SK-N-SH (cell line): ENCODE measurements at regions not wholly inside any gene's neighbourhood (a gene's known extent, or its start where the extent isn't known, plus 50 kb on each side); places are given as distances from the start of the nearest gene placed in this dataset.

Source experiments
- CTCF ChIP-seq: fragments of 200-600 bp; sonication (generic); IDR thresholded peaks from 2 replicates; pipeline ENCODE4 v1.6.1; 2017; ENCODE audit warnings: antibody characterized with exemption, mild to moderate bottlenecking, moderate library complexity
- EZH2phosphoT487 ChIP-seq: fragments of 200-600 bp; sonication (generic); IDR thresholded peaks from 2 replicates; pipeline ENCODE4 v1.6.1; 2017; ENCODE audit warnings: low read depth, mixed run types, mild to moderate bottlenecking, antibody characterized with exemption, moderate library complexity, borderline replicate concordance
- POLR2AphosphoS5 ChIP-seq: IDR thresholded peaks from 2 replicates; pipeline ENCODE4 v1.6.1; 2012; ENCODE audit warnings: low read depth, low read length
- TAF1 ChIP-seq: IDR thresholded peaks from 2 replicates; pipeline ENCODE4 v1.6.1; 2012; ENCODE audit warnings: low read depth, mild to moderate bottlenecking, low read length, moderate library complexity, borderline replicate concordance
- YY1 ChIP-seq: IDR thresholded peaks from 2 replicates; pipeline ENCODE4 v1.4.0; 2012; ENCODE audit warnings: low read depth, mild to moderate bottlenecking
- ZBTB33 ChIP-seq: IDR thresholded peaks from 2 replicates; pipeline ENCODE4 v1.4.0; 2012; ENCODE audit warnings: low read depth, borderline replicate concordance
- TF ChIP-seq, protein P1 (sequence below): fragments of 150-350 bp; IDR thresholded peaks from 2 replicates; pipeline ENCODE4 v1.6.1; 2017; ENCODE audit warnings: antibody characterized with exemption, low read length, low read depth, borderline replicate concordance

- no peak for TF ChIP-seq YY1
- TF ChIP-seq CTCF, result no peak
- TF ChIP-seq ZBTB33, result no peak
- TF ChIP-seq POLR2AphosphoS5, result no peak
- TF ChIP-seq, protein P1, sequence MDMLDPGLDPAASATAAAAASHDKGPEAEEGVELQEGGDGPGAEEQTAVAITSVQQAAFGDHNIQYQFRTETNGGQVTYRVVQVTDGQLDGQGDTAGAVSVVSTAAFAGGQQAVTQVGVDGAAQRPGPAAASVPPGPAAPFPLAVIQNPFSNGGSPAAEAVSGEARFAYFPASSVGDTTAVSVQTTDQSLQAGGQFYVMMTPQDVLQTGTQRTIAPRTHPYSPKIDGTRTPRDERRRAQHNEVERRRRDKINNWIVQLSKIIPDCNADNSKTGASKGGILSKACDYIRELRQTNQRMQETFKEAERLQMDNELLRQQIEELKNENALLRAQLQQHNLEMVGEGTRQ, result no peak
- no peak for TF ChIP-seq TAF1
- no peak for TF ChIP-seq EZH2phosphoT487
Observed at GRCh38 chr5:75886706-75887105, 169.5 kb upstream of the POC5 start.
